NCI-H1417 treated with DMSO at 0.1 percent for 48 hours (cell line): ENCODE measurements at regions not wholly inside any gene's neighbourhood (a gene's known extent, or its start where the extent isn't known, plus 50 kb on each side); places are given as distances from the start of the nearest gene placed in this dataset.

ENCODE experiments used
- DNase-seq: peaks from one replicate; lab custom pipeline; 2025; lab: John Stamatoyannopoulos, UW

DNA sequence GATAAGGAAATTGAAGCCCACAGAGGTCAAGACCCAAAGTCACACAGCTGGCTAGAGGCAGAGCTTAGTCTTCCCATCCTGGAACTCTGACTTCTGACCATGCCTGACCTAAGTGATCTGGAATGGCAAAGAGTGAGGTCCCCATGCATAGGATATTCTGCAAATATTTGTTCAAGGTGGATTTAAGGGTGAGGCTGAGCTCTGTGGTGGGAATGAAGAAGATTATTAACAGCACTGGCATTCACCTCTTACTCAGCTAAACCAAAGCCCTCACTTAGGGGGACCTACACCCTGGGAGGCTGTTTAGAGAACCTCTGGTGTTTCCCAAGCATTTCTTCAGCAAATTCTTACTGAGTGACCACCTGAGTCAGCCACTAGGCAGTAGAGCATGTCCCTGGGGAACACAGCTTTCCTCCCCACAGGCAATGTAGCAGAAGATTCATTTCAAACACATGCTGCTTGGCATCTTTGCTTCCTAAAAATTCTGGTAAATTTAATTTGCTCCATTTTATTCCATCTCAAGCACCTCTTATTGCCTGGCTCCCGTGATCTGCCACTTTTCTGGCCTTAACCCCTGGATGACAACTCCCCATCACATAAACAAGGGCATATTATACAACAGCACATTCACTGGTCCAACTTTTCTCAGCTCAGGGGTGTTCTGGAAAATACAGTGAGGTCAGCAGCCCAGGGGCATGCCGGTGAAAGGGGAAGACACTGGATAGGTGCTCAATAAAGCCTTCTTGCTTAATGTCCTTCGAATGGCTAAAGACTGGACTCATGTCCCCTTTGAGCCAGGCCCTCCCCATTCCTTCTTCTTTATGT is 176.0 kb downstream of the ABHD5 start:
- no peak for DNase-seq

GRCh38 chr3:43867436-43868072 is 176.8 kb downstream of the ABHD5 start:
- no peak for DNase-seq

GRCh38 chr3:43869491-43869890 is 178.8 kb downstream of the ABHD5 start:
- DNase-seq, result no peak

DNA sequence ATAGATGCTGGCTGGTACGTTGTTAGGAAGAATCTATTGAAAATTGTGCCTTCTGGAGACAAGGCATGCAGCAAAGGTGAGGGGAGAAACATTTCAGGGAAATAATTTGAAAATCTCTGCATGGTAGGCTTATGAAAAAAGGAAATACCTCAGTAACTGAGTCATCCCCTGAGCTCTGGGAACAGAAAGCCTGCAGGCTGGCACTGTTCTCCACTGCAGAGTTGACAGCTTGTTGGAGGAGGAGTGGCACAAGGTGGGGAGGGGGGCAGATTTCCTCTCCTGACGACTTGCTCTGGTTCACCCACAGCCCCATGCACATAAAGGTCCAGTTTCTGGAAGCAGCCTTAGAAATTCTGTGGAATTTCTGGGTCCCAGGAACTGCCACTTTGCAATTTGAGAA is 179.4 kb downstream of the ABHD5 start:
- DNase-seq, result no peak

DNA sequence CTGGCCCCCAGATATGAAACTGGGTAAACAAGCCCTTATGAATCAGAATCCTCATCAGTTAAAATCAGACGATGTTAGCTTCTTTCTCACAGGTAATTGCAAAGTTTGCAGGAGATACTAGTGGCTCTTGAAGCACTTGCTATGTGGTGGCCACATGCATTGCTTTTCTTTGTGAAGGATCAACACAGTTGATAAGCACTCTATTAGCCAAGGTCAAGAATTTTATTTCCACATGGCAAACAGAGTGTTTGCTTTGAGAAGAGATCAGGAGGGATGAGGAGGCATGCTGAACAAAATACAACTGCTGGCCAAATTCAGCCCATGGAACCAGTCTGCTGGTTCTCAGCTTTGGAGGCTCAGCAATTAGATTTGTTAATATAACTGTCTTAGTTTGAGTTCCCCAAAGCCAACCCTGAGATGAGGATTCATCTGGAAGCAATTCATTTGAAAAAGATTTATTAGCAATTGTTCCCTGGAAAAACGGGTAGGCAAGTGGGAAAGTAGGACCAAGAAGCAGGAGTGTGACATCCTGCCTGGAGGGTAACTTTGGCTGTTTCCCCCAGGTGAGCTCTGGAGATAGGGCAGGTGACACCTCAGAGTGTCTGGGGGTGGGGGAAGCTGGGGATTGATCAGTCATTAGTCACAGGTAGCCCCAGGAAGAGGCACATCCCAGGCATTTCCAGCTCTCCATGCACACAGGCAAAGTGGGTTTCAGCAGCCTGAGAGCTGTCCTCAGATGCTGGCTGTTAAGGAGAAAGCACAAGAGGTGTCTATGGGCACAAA is 180.3 kb downstream of the ABHD5 start:
- no peak for DNase-seq

DNA sequence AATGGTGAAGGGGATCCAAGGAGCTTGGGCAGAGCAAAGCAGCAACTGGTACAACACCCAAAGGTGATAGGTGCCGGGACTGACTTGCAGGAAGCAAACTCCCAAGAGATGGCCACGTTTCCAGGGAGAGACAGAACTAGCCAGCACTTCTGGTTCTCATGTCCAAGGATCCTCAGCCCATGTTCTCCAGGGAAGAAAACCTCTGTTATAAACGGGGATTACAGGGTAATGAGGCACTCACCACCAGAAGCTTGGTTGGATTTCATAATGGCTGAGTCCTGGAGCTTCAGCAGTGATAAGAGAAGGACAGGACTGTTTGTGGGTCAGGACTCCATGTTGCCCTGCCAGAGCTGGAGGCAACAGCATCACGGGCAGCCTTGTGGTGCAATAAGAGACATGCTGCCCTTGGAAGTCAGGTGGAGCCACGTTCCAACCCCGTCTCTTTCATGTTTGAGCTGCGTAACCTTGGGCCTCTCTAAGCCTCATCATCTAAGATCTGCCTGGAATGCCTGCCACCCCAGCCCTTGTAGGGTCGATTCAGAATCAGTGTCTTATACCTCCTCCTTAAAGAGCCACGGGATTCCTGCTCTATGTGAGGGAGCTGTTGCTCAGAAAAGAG is 181.0 kb downstream of the ABHD5 start:
- no peak for DNase-seq

DNA sequence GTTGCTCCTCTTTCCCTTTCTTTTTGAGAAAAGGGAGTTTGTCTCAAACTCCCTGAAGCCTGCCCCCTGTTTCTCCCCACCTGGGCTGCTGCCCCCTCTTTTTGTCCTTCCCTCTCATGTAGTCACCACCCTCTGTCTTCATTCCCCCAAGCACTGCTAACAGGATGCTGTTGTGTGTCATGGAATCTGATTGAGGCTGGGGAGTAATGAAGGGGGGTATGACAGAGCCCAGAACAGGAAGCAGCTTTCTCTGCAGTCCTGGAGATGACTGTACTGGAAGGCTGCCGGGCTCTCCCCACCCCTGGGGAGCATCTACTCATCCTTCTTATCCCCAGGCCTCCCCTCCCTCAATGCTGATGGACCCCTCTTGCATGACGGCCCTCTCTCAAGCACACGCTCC is 181.6 kb downstream of the ABHD5 start:
- no peak for DNase-seq

- no peak for DNase-seq
Observed at GRCh38 chr3:43872901-43873300, 182.2 kb downstream of the ABHD5 start.

DNA sequence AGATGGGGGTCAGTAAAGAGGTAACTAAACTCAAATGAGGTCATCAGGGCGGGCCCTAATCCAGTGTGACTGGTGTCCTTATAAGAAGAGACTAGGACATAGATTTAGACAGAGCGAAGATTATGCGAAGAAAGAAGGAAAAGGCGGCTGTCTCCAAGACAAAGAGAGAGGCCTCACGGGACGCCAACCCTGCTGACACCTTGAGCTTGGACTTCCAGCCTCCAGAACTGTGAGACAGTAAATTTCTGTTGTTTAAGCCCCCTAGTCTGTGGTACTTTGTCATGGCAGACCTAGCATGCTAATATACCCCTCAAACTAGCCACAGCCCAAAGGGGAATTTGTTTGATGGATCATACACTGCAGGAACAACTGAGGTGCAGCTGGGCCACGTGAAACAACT is 183.0 kb downstream of the ABHD5 start:
- no peak for DNase-seq

- no peak for DNase-seq
Observed at GRCh38 chr3:43874290-43874689, 183.6 kb downstream of the ABHD5 start.

GRCh38 chr3:43874731-43875130 is 184.0 kb downstream of the ABHD5 start:
- no peak for DNase-seq

DNA sequence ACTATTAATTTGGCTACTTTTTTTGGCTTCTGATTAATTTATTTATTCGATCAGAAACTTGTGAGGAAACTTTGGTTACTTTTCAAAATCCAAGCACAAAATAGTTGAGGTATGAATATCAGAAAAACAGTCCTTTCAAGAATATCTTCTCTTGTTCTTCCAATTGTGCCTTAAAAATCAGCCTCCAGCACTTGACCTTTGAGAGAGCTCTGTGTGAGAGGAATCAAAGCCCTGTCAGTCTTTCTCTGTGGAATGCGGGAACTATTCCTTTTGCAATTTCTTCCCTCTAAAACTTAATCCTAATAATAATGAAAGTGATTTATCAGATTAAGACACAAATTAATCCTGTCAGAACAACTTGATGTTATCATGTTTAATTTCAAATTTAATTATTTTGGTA is 185.9 kb downstream of the ABHD5 start:
- no peak for DNase-seq

GRCh38 chr3:43879166-43879565 is 188.4 kb downstream of the ABHD5 start:
- no peak for DNase-seq

- DNase-seq, result no peak
Observed at GRCh38 chr3:43882976-43883680, 192.4 kb downstream of the ABHD5 start.

- no peak for DNase-seq
Observed at GRCh38 chr3:43883729-43884396, 193.1 kb downstream of the ABHD5 start.

DNA sequence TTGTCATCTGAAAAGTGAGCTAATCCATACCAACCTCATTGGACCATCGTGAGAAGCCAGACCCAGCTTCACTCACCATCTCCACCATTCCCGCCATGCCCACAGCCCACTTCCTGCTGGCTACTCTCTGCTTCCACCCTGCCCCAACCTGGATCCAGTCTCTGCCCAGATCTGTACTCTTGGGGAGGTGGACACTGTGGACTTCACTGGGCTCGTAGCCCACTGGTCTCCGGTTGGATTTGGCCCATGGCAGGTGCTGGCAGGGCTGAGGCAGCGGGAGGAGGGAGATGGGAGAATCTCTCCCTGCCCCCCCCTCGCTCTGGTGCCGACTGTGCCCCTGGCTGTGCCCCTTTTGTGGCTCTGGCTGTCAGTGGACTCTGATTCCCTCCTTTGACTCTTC is 193.8 kb downstream of the ABHD5 start:
- DNase-seq, result no peak

- no peak for DNase-seq
Observed at GRCh38 chr3:43885908-43886618, 195.3 kb downstream of the ABHD5 start.

GRCh38 chr3:43892061-43892460 is 201.3 kb downstream of the ABHD5 start:
- DNase-seq, result no peak

DNA sequence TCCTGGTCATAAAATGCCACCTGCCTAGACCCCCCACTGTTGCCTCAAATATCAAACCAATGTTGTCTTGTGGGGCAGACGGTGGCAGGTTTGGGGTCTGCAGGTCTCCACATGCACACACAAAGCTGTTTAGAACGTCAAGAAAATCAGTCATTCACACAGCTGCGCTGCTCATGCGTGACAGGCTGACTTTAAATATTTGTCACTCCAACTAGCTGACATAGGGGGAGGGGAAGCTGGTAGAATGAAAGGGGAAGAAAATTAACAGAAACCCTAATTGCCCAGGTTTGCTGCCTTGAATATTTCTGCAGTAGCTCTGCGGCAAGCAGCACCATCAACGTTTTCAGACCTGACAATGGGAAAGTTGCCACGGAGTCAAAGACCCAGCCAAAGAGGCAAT is 201.8 kb downstream of the ABHD5 start:
- DNase-seq, result peak; percentile 34

DNA sequence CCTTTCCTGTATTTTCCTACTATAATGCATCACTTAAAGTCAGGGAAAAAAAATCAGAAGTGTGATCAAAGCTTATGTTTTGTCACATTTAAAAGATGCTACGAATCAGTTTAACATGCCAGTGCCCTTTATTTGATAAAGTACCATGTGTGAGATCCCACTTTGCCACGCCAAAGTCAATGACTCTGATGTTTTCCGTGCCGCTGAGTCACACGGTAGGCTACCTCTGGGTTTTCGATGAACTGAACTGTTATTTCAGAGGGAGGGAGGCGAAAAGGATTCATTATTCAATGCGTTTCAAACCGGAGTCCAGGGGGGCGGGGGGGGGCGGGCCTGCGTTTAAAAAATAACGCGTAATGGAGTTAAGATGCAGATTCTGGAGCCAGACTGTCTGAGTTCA is 203.0 kb downstream of the ABHD5 start:
- no peak for DNase-seq
